DOHH2 (cell line): ENCODE measurements at regions not wholly inside any gene's neighbourhood (a gene's known extent, or its start where the extent isn't known, plus 50 kb on each side); places are given as distances from the start of the nearest gene placed in this dataset.

Experiments
- EZH2phosphoT487 ChIP-seq: fragments of 200-600 bp; sonication (generic); IDR thresholded peaks from 2 replicates; pipeline ENCODE4 v1.6.1; 2017; ENCODE audit warnings: borderline replicate concordance, mild to moderate bottlenecking, antibody characterized with exemption, low read length, moderate library complexity, mixed read lengths
- TF ChIP-seq, protein P1 (sequence below): fragments of 200-600 bp; sonication (generic); IDR thresholded peaks from one replicate; pipeline ENCODE4 v1.5.1; 2014; ENCODE audit warnings: antibody characterized with exemption, mild to moderate bottlenecking, low read depth, low read length; ENCODE audit not compliant: poor library complexity, severe bottlenecking

DNA sequence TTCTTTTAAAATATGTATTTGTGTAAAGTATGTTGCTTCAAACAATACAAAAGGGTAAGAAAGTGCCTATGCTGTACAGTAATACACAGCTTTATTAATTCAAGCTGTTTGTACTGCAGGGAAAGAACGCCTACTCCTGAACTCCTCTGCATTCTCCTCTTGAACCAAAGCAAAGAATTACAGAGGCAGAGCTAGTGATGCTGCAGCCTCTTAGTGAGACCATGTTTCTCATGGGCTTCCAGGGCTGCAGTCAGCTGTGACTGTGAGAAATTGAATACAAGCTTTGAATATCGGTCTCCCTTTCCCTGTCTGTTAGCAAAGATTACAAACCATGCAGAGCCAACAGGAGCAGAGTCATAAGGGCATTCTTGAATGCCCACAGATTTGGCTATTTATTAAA, 248.5 kb downstream of the SLITRK1 start:
- TF ChIP-seq, protein P1, sequence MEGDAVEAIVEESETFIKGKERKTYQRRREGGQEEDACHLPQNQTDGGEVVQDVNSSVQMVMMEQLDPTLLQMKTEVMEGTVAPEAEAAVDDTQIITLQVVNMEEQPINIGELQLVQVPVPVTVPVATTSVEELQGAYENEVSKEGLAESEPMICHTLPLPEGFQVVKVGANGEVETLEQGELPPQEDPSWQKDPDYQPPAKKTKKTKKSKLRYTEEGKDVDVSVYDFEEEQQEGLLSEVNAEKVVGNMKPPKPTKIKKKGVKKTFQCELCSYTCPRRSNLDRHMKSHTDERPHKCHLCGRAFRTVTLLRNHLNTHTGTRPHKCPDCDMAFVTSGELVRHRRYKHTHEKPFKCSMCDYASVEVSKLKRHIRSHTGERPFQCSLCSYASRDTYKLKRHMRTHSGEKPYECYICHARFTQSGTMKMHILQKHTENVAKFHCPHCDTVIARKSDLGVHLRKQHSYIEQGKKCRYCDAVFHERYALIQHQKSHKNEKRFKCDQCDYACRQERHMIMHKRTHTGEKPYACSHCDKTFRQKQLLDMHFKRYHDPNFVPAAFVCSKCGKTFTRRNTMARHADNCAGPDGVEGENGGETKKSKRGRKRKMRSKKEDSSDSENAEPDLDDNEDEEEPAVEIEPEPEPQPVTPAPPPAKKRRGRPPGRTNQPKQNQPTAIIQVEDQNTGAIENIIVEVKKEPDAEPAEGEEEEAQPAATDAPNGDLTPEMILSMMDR, result no peak
- TF ChIP-seq EZH2phosphoT487, result no peak
